Liver (tissue), 3 donors: ENCODE measurements at regions not wholly inside any gene's neighbourhood (a gene's known extent, or its start where the extent isn't known, plus 50 kb on each side); places are given as distances from the start of the nearest gene placed in this dataset.

ENCODE experiments used
- CTCF ChIP-seq: fragments of 150-350 bp; IDR thresholded peaks from 2 replicates; pipeline ENCODE4 v1.5.1; 2017; ENCODE audit warnings: improper control_type of control experiment, low read depth, low read length; ENCODE audit not compliant: missing input control
- GABPA ChIP-seq, 2 donors: IDR thresholded peaks in 1 of 2; conservative IDR thresholded peaks in 1 of 2; 2 replicates each; pipeline ENCODE4 v1.6.1; 2016; ENCODE audit warnings: antibody characterized with exemption in 2 of 2, mild to moderate bottlenecking in 1 of 2, moderate library complexity in 1 of 2
- MAX ChIP-seq: IDR thresholded peaks from 2 replicates; pipeline ENCODE4 v1.6.1; 2016; ENCODE audit warnings: antibody characterized with exemption
- RAD21 ChIP-seq, 2 donors: IDR thresholded peaks; 2 replicates each; pipeline ENCODE4 v1.6.1; 2016; ENCODE audit warnings: antibody characterized with exemption in 2 of 2, mild to moderate bottlenecking in 2 of 2
- REST ChIP-seq: IDR thresholded peaks from 2 replicates; pipeline ENCODE4 v1.6.1; 2016; ENCODE audit warnings: antibody characterized with exemption, mild to moderate bottlenecking
- TAF1 ChIP-seq: conservative IDR thresholded peaks from 2 replicates; pipeline ENCODE4 v1.6.1; 2016; ENCODE audit warnings: antibody characterized with exemption, mild to moderate bottlenecking
- YY1 ChIP-seq: IDR thresholded peaks from 2 replicates; pipeline ENCODE4 v1.6.1; 2016; ENCODE audit warnings: antibody characterized with exemption, mild to moderate bottlenecking
- donor health status: healthy.
- donor health status: healthy.

- no peak for TF ChIP-seq TAF1
- no peak for TF ChIP-seq GABPA (IDR thresholded peaks at IDR 0.05 in 1 of 2, conservative IDR thresholded peaks at IDR 0.05 in 1 of 2)
- no peak for TF ChIP-seq YY1
- no peak for TF ChIP-seq REST
- no peak for TF ChIP-seq RAD21 (IDR thresholded peaks at IDR 0.05)
- TF ChIP-seq CTCF = no peak
- no peak for TF ChIP-seq MAX
These were observed 80.9 kb upstream of the MSX1 start for GRCh38 chr4:4778554-4778953.
